ENCODE measurements at regions not wholly inside any gene's neighbourhood (a gene's known extent, or its start where the extent isn't known, plus 50 kb on each side); places are given as distances from the start of the nearest gene placed in this dataset.
"Not testable (repeated sequence)": the region's sequence is repeated elsewhere in the genome, so short reads cannot be mapped to it uniquely, and the experiment has no call there.

- TF ChIP-seq CTCF, POLR2A (IDR thresholded peaks at IDR 0.05): not testable (repeated sequence)
Measured at GRCh38 chr2:41210030-41210429, 758.1 kb upstream of the SLC8A1 start.

All from esophagus squamous epithelium (tissue), 4 donors.